ENCODE measurements at regions not wholly inside any gene's neighbourhood (a gene's known extent, or its start where the extent isn't known, plus 50 kb on each side); places are given as distances from the start of the nearest gene placed in this dataset.

GRCh38 chr10:21270976-21271375 is 254.5 kb downstream of the SKIDA1 start:
- TF ChIP-seq EZH2 (IDR thresholded peaks at IDR 0.05; ENCODE audit: low read length, missing control alignments): no peak
- no peak for TF ChIP-seq CTCF (conservative IDR thresholded peaks at IDR 0.05 in 1 of 2, IDR thresholded peaks at IDR 0.05 in 1 of 2; ENCODE audit: low read depth in 1 of 2, low read length in 2 of 2)
